Stimulated activated CD4-positive, alpha-beta T cell treated with anti-CD3 and anti-CD28 coated beads, Interleukin-1b, Interleukin-23, amount 100 ng/mL, for 4 hours (primary cell): ENCODE measurements at regions not wholly inside any gene's neighbourhood (a gene's known extent, or its start where the extent isn't known, plus 50 kb on each side); places are given as distances from the start of the nearest gene placed in this dataset.
A peak's percentile ranks its signal among the peaks of the same experiment; 100 is the strongest.

Experiments
- DNase-seq, 2 donors: peaks; one replicate each; pipeline ENCODE4 v3.0.0-alpha.2; 2020; ENCODE audit warnings: low read depth in 2 of 2

DNA sequence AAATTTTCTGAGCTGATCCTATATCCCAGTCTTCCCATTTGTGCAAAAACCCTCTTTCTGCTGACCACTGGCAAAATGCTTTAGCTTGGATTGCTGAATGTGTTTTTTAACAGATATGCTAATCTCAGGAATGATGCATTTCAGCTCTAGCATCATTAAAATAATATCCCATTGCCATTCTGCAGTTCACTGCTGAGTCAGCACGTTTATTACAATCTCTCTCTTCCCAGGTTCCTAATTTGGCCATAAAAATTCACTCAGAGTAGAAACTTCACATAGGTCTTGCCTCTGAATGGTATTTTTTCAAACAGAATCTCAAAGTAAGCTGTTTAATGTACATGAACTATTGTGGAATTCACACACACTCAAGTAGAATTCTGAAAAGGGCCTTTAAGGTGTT, 509.6 kb upstream of the SUCLG2 start:
- no peak for DNase-seq

DNA sequence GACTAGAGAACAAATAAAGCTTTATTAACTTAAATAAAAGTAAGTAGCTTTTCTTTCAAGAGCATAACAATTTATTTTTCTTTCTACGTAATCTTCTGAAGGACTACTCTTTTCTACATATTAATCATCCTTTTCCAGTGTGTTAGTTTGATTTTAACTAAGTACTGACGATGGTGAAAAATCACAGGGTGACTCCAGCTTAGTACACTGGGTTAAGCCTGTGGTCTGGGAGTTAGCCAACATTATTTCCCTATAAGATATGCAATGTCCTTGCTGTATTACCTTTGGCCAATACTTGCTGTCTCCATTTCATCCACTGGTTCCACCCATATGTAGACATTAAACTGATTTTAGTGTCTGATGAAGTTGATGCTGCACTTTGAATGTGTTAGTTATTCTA, 508.6 kb upstream of the SUCLG2 start:
- no peak for DNase-seq

DNA sequence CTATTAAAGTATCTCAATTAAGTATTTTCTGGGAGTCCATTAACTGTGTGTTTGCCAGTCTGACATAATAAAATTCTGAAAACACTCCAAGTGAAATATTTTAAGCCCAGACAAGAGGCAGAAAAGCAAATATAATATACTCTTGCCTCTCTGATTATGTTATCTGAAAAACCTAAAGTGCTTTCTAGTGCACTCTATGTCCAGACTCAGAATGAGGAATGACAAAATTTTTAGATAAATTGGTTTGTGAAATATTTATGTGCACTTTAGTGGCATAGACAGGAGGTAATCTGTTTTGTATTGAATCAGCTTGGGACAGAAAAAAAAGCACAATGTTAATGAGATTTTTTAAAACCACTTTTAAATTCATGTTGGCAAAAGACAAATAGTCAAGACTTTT, 508.2 kb upstream of the SUCLG2 start:
- no peak for DNase-seq

DNA sequence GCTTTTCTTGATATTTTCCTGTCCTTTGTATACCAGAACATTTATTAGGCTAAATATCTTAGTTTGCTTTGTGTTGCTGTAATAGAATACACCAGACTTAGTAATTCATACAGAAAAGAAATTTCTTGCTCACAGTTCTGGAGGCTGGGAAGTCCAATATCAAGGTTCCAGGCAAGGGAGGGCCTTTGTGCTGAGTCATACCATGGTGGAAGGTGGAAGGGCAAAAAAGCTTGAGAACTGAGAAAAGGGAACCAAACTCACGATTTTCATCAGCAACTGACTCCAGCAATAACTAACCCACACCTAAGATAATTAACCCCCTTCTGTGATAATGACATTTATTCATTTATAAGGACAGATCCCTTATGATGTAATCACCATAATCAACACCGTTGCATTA, 496.9 kb upstream of the SUCLG2 start:
- no peak for DNase-seq

DNA sequence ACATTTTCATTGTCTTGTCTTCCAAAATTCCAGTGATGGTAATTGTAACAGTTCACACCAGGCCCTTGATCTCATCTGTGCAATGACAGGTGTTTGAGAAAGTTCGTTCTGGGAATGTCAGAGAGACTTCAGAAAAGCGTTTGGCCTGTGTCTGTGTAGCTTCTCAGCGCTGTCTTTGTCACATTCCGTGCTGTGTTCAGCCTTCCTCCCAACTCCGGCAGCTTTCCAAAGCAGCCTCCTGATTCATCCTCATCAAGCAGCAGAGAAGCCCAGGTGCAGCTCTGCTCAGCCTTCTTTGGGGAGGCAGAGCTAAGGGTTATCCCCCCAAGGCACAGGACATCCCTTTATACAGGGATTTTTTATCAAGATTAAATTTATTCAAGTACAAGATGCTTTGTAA, 494.0 kb upstream of the SUCLG2 start:
- no peak for DNase-seq

DNA sequence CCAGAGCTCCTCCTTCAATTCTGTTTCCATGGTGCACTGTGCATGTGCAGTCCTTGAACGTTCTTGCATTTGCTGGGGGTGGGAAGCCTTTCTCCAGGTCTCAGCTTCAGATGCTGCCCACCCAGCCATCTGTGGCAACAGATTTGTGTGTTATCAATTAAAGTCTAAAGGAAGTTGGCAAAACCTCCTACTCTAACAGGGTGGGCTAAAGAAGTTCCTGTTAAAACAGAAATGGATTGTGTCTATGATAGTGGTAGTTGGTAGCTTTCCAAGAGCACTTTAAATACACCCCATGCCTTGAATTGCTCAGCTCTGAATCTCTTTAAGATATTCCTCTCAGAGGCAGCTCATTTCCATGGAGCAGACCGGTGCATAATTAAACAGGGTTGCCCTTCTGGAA, 488.0 kb upstream of the SUCLG2 start:
- DNase-seq = no peak

DNA sequence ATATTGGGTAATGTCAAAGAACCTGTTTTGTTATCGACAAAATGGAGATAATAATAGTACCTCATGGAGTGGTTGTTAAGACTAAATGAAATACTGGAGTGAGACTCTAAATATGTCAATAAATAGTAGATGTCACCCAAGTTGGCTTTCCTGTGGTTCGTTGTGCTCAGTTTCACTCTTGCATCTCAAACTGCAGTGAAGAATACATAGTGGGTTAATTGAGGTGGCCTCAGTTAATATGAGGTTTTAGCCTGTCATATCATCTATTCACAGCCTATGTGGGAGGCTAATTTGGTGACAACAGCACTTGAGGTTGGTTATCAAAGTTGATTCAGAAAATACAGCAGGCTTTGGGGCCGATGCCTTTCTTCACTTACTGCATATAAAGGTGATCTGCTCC, 485.5 kb upstream of the SUCLG2 start:
- DNase-seq = no peak

DNA sequence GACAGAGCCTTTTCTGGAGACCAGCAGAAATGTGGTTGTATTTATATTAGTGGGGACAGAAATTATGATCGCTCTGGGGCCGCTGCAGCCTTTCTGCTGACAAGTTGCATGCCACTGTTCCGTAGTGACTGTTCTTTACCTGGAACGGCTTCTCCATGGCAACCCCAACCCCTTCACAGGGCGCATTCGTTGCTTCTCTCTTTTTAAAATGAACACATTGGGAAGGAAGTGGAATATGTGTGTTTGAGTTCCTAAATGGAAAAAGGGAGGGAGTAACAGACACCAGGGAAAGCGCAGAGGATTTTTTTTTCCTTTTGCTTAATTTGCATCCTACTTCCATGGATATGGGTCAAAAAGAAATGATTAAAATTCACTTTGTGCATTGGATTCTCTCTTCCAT, 482.0 kb upstream of the SUCLG2 start:
- no peak for DNase-seq

DNA sequence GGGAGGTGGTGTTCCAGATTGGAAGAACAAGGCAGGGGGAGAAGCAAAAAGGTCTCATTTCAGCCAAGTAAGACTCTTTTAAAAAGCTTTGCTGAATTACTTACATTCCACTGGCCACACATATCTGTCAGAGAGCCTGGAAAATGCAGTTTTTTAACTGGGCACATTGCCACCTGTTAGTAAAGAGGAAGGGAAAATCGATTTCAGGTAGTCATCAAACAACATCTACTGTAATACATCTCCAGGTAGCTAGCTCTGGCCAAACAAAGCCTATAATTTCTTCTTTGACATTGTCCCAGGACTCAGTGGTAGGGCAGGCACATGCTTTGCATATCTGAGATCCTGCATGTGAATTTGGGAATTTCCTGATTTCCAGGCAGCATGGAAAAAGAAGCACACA, 480.7 kb upstream of the SUCLG2 start:
- no peak for DNase-seq

DNA sequence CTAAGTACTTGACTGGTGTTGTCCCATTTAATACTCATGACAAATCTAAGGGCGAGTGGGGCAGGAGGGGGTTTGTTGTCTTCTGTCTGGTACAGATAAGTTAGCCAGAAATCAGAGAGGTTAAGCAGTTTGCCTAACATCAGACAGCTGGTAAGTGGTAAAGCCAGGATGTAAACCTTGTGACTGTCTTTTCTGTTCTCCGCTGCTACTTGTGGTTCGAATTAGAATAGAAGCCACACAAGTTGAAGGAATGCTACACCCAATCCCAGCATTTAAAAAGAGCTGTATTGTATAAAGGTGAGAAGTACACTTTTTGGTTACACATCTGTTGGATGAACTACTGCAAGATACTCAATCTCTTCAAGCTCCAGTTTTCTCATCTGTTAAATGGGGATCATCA, 474.7 kb upstream of the SUCLG2 start:
- no peak for DNase-seq

DNA sequence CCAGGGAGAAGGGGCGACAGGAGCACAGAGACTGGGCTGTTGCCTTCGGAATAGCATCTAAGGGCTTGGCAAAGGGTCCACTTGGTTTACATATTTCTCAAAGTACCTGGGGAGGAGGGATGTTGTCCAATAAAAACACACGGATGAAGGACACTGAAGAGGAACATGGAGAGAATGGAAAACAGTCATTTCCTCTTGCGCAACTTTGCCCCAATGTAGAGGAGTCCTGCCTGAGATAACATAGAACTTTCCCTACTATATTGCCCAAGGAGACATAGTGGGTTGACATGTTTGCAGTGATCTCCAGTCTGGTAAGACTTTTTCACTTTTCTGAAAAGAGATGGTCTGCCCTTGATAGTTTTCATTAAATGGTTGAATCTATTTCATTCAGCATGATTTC, 468.8 kb upstream of the SUCLG2 start:
- DNase-seq = no peak

DNA sequence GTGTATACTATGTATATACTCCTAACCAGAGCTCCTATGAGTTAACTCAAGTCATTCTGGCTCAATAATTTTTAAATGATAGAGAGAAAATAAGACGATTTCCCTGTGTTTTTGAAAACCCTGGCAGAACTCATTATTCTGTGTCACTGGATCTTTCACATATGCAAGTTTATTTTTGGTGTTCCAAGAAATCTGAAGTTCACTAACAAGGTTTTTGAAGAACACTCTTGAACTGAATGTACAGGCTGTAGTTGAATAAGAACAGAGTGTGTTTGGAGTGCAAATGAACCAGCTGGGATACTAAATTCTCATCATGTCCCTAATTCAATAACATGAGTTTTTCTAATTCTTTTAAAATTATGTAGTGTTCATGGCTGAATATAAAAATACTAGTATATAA, 466.9 kb upstream of the SUCLG2 start:
- DNase-seq = no peak

DNA sequence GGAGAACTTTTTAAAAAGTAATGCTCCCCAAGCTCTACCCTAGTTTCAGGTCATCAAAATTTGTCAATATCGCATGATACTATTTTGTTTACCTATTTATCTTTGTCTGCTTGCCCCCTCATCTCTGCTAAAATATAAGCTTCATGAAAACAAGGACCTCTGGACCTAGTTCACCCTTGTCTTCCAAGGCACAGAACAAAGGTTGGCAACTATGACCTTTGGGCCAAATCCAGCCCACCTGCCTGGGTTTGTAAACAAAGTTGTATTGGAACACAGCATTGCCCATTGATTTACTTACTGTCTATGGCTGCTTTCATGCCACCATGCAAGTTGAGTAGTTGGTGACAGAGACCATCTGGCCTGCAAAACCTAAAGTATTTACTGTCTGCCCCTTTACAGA, 462.2 kb upstream of the SUCLG2 start:
- DNase-seq = no peak

DNA sequence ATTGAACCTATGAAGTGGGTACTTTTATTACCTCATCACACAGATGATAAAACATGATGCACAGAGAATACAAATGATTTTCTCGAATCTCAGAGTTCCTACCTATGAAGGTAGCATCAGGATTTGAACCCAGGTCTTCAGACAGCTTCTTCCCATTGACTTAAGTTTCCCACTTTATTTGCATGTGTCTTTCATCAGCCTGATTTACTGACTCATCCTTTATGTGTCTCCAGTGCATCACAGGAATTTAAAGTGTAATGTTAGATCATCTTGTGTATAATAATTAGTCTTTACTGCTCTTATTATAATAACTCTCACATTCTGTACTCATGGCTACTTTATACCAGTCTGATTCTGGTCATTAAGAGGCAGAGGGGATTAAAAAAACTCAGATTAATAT, 449.4 kb upstream of the SUCLG2 start:
- no peak for DNase-seq

DNA sequence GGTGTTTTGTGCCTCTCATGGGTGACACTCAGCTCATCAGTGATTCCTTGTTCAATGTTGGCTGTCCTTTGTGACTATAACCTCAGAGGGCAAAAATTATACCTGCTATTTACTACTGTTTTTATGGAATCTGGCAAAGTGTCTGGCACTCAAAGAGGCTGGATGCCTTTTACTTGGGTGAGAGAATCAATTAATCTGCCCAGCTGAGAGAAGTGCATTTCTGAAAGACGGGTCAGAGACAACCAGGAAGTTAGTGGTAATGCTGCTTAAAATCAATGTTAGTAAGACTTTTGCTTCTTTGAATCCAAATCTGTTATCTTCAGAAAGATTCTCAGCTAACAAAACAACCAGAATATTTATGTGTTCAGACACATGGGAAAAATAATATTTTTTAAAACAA, 436.2 kb upstream of the SUCLG2 start:
- no peak for DNase-seq

DNA sequence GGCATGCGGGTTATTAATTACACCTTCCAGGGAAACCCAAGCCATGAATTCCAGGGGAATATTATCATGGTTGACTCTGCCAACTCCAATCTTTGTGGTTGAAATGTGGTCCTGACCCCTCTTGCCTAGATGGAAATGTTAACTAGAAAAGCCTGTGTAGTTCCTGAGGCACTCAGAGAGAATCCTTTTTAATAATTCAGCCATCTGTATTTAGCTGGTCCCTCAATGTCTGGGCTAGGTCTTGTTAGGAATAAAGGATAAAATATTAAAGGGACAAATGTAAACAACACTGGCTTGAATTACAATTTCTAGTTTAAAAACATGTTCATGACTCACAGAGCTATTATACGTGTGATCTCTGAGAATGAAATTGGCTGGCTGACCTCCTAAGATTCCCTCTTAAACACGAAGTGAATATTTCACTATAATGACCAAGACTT, 435.2 kb upstream of the SUCLG2 start:
- no peak for DNase-seq

DNA sequence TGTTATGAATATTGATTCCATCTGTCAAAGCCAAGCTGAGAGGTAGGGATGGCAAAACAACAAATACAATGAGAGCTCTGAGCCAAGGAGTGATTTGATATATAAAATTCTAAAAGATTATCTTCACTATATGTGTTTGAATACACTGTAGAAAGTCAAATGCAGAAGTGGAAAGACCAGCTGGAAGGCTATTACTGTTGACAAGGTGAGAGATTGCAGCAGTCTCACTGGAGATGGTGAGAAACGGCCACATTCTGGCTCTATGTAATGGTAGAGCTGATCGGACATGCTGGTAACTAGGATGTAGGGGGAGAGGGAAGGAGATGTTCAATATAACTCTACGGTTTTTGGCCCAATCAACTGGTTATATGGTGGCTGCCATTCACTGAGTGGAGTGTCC, 434.2 kb upstream of the SUCLG2 start:
- no peak for DNase-seq

DNA sequence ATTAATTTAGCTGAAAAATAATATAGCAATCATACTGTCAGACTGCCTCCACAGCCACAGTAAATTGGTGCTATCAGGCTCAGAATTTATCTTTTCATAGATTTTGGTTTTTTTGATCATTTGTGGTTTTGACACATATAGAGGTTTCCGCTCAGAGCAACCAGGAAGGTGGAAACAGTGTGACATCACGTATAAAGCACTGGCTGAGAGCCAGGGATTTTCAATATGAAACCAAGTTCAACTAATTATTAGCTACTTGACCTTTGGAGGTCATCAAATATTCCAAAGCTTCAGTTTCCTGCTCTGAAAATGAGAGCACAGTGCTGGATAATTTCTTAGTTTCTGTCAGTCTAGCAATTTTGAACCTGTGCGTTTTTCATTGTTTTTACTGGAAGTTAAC, 433.8 kb upstream of the SUCLG2 start:
- peak in 1 of 2 donors; percentile 44 for DNase-seq

DNA sequence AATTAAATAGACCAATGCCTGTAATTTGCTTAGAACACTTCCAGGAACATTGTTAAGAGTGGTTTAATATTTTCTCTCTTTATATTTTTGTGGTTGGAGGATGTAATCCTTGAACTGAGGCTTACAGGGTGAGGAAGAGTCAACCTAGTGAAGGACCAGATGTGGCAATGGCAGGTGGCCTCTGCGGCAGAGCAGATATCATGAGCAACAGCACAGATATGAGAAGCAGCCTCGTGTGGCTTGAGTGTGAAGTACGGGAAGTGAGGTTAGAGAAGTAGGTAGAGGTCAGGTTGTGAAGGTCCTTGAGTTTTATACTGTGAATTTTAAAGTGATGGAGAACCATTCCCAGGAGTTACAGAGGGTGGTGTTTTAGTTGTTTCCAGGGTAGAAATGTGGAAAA, 417.6 kb upstream of the SUCLG2 start:
- DNase-seq = no peak

DNA sequence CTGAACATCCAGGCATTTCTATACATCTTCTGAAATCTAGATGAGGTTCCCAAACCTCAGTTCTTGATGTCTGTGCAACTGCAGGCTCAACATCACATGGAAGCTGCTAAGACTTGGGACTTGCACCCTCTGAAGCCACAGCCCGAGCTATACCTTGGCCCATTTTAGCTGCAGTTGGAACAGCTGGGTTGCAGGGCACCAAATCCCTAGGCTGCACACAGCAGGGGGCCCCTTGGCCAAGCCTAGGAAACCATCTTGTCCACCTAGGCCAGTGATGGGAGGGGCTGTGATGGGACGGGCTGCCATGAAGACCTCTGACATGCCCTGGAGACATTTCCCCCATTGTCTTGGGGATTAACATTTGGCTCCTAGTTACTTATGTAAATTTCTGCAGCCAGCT, 415.8 kb upstream of the SUCLG2 start:
- no peak for DNase-seq

DNA sequence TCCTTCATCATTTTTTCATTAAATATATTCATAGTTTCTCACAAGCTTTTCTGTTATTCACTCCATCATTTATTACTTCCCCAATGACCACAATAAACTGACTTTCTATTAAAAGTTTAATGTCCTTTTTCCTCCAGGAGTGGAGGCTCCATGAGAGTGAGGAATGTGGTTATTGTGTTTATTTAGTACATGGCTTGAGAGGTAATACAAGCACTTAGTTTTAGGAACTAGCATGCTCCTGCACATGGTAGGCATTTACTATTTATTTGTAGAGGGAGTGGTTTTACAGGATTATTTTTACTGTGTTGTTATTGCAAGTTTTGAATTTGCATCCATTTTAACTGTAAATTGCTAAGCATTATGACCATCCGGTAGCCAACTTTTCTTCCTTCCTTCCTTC, 412.9 kb upstream of the SUCLG2 start:
- no peak for DNase-seq

DNA sequence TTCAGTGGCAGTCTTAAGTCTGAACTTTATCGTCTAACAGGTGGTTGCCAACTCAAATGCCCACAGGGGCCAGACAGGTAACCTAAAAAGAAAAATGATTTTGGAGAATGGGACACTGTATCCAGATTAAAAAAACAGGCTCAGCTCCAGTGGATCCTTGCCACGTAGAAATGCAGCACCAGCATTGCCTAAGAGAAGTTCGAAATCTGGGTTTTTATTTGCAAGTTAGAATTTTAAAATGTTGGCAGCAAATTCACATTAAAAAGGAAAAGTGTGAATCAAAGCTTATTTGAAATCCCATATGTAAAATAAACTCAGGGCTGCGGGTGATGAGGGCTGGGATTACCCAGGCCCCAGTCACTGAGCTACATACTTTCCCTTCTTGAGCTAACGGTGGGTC, 408.5 kb upstream of the SUCLG2 start:
- DNase-seq = no peak

DNA sequence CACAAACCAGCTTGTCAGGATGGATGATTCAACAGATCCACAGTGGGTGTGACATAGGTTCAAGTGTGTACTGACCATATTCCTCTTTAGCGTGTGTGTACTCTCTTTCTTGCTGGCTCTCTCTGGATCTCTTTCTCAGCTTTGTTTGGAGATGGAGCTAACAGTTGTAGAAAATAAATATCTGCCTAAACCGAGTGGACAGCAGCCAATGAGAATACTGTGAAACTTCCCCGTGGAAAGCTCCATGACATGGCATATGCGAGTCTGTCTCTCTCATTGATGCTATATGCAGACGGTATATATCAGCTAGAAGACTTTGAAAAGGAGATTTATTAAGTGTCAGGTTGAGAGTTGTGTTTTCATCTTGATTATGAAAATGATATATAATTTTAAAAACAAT, 406.5 kb upstream of the SUCLG2 start:
- no peak for DNase-seq

DNA sequence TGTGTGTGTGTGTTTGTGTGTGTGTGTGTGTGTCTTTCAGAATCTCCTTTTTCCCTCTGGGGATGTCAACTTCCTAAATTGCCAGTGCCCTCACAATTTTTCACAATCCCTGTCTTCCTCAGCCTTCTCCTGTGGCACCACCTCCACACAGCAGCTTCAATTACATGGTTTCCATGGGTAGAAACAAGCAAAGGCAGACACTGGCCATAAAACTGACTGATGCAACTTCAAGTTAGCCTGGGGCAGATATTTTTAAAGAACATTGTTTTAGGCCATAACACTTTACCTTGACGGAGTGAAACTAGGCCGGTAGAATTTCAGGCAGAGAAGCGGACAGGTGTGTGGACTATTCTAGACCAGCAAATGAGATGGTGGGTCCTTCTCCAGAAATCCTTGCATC, 405.8 kb upstream of the SUCLG2 start:
- no peak for DNase-seq

DNA sequence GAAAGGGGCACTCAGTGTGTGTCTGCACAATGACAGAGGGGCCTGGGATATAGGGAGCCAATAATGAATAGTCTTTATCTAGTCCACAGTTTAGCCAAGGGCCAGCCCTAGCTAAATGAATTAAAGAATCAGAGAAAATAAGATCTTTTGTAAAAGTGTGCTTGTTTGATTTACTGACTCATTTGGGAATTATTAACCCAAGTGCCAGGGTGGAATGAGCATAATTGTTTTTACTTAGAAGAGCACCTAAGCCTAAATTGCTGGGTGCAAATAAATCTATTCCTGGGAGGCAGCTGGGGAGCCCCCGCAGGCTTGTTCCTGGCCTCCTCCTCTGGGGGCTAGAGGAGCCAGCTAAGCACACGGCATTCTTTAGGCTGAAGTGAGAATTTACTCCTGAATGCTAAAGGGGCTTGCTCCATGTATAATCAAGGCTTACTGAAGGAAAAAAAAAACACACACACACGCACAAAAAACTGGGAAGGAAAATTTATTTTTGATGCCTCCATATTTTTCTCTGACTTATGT, 405.3 kb upstream of the SUCLG2 start:
- no peak for DNase-seq
